Femur (tissue), 1 donor: ENCODE measurements at regions not wholly inside any gene's neighbourhood (a gene's known extent, or its start where the extent isn't known, plus 50 kb on each side); places are given as distances from the start of the nearest gene placed in this dataset.

Experiments used
- DNase-seq: peaks from one replicate; pipeline ENCODE4 v3.0.0-alpha.2; 2017

GRCh38 chr11:115576606-115577380 is 72.6 kb upstream of the CADM1 start:
- no peak for DNase-seq

DNA sequence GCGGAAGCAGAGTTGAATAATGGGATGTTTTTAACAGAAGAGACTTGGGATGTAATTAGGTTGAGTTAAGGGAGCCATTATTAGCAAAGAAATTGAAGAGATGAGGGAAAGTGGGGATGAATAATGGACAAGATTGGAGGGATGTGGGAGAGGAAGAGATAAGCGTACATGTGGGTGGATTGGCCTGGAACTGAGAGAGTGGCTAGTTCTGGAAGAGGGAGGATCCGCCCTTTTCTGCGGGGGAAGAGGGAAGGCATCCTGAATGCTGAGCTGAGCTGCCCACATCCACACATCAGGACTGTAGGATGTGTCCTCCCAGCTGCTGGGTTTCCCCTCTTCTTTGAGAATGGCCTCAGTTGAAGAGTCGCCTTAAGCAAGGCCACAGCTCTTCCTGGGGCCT is 68.3 kb upstream of the CADM1 start:
- DNase-seq, result no peak

GRCh38 chr11:115566180-115566764 is 62.1 kb upstream of the CADM1 start:
- DNase-seq, result no peak

DNA sequence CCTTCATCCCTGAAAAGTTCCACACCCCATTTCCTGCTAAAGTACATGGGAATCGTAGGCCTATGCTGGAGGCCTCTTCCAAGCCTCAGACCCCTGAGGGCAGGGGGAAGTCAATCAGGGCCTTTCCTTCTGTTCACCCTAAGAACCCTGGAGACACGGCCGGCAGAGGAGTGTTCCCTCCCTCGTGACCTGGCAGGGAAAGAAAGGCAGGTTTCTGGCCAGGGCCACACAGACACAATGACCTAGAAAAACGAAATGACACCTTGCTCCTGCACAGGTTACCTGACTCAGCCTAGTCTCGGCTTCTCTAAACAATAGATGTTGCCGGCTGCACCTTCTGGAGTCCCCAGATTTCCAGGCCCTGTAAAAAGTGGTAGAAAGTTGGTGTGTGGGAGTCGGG is 60.6 kb upstream of the CADM1 start:
- no peak for DNase-seq

DNA sequence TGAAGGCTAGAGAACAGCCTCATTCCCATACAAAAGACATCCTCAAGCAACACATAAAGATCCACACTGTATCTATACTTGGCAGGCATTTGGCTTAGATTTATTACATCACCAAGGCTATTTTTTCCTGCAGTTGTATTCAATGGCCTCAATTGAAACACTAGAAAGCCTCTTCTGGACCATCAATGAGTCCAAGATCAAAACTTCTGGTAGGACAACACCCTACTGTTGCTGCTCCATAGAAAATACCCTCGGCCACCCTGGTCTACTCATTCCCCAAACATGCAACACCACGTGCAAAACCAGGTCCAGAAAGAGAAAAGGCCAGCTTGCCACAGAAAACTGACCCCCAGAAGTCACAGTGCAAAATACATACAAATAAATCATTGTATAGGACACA is 56.9 kb upstream of the CADM1 start:
- no peak for DNase-seq

- no peak for DNase-seq
These were observed 54.4 kb upstream of the CADM1 start for GRCh38 chr11:115558635-115559034.

GRCh38 chr11:115557681-115558080 is 53.5 kb upstream of the CADM1 start:
- no peak for DNase-seq

DNA sequence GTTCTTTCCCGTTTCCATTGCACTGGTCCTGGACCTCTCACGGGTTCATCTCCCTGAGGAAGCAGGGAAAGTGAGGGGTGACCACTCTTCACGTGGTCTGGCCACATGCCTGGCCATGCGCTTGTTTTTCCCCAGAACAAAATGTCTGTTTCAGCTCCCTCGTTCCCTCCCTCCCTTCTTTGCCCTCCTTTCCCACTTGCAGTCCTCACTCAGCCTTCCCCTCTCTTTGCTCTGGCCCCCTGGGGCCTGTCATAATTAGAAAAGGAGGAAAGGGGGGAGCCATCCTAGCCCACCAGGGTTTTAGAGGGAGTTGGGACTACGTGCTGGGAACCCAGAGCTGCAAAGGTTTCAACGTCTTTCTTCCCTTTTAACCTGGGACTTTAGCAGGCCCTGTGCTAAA is 52.8 kb upstream of the CADM1 start:
- DNase-seq, result no peak

DNA sequence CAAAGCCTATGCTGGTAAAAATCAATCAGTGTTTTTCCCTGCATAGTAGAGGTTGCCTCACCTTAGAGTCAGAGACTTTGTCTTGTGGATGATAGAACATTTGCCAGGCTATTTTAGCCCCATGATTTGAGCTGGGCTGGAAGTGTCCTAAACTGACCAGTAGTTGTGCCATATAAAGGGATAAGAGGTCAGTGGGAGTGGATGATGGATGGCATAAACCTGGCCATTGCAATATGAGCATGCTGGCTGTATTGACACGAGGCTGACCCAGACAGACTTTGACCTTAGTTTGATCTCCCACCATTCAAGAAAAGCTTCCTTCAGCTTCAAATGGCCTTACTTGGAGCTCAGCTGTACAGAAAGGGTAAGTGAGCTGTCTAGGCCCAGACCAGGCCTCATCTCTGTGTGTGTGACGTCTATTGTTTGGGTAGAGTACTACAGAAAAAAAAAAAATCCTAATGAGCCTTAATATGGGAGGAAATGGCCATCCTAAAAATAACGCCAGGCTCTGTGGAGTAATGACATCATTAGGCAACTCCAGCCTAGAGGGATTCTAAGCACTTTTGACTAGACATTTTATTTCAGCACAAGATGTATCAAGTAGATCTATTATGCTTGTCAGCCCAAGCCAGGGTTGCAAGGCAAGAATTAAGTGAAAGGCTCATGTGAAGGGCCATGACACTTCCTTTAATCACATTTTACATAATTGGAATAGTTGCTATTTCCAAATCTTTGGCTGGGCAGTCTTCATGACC is 51.3 kb upstream of the CADM1 start:
- no peak for DNase-seq
